Parathyroid adenoma (tissue), 2 donors: ENCODE measurements at regions not wholly inside any gene's neighbourhood (a gene's known extent, or its start where the extent isn't known, plus 50 kb on each side); places are given as distances from the start of the nearest gene placed in this dataset.

Experiments
- H2AFZ ChIP-seq: fragments of 300-600 bp; sonication (generic); one replicate; pipeline ENCODE4 v1.7.0; 2017; ENCODE audit warnings: antibody characterized with exemption, mild to moderate bottlenecking
- H3K27ac ChIP-seq: fragments of 300-600 bp; sonication (generic); one replicate; pipeline ENCODE4 v1.7.0; 2017
- H3K27me3 ChIP-seq: fragments of 300-600 bp; sonication (generic); one replicate; pipeline ENCODE4 v1.7.0; 2017; ENCODE audit warnings: low read length; ENCODE audit not compliant: control insufficient read depth, insufficient read depth
- H3K36me3 ChIP-seq: fragments of 300-600 bp; sonication (generic); one replicate; pipeline ENCODE4 v1.7.0; 2017; ENCODE audit warnings: low read length; ENCODE audit not compliant: control insufficient read depth, insufficient read depth
- H3K4me1 ChIP-seq: fragments of 300-600 bp; sonication (generic); one replicate; pipeline ENCODE4 v1.7.0; 2017; ENCODE audit warnings: control low read depth
- H3K4me2 ChIP-seq: fragments of 300-600 bp; sonication (generic); one replicate; pipeline ENCODE4 v1.7.0; 2017; ENCODE audit warnings: low read length
- H3K4me3 ChIP-seq: fragments of 300-600 bp; sonication (generic); one replicate; pipeline ENCODE4 v1.7.0; 2017; ENCODE audit warnings: low read depth, low read length
- H3K79me2 ChIP-seq: fragments of 300-600 bp; sonication (generic); one replicate; pipeline ENCODE4 v1.7.0; 2017; ENCODE audit warnings: control low read depth
- H3K9ac ChIP-seq: fragments of 300-600 bp; sonication (generic); one replicate; pipeline ENCODE4 v1.7.0; 2017; ENCODE audit warnings: mild to moderate bottlenecking
- H3K9me3 ChIP-seq: fragments of 300-600 bp; sonication (generic); one replicate; pipeline ENCODE4 v1.7.0; 2017; ENCODE audit warnings: low read length; ENCODE audit not compliant: control insufficient read depth
- CTCF ChIP-seq: fragments of 300-600 bp; sonication (generic); IDR thresholded peaks from one replicate; pipeline ENCODE4 v1.7.0; 2017; ENCODE audit warnings: antibody characterized with exemption, mild to moderate bottlenecking
- donor health status: primary hyperparathyroidism.

GRCh38 chr5:5986492-5987178 lies 391.7 kb downstream of the MED10 start:
- Histone ChIP-seq H3K9me3 (no peaks in the 10 kb centered on the region), H3K27ac (no peak overlapping the region), H3K9ac (no peak overlapping the region), H3K79me2 (no peaks in the 10 kb centered on the region), H3K4me3 (no peak overlapping the region), H3K36me3 (no peaks in the 10 kb centered on the region), H2AFZ (no peak overlapping the region), H3K4me2 (no peak overlapping the region), H3K4me1 (no peaks in the 10 kb centered on the region), H3K27me3 (no peaks in the 10 kb centered on the region)
- no peak for TF ChIP-seq CTCF

- no peaks in the 10 kb centered on the region for H3K36me3 ChIP-seq
Measured at GRCh38 chr5:5985332-5985731, 393.0 kb downstream of the MED10 start.

DNA sequence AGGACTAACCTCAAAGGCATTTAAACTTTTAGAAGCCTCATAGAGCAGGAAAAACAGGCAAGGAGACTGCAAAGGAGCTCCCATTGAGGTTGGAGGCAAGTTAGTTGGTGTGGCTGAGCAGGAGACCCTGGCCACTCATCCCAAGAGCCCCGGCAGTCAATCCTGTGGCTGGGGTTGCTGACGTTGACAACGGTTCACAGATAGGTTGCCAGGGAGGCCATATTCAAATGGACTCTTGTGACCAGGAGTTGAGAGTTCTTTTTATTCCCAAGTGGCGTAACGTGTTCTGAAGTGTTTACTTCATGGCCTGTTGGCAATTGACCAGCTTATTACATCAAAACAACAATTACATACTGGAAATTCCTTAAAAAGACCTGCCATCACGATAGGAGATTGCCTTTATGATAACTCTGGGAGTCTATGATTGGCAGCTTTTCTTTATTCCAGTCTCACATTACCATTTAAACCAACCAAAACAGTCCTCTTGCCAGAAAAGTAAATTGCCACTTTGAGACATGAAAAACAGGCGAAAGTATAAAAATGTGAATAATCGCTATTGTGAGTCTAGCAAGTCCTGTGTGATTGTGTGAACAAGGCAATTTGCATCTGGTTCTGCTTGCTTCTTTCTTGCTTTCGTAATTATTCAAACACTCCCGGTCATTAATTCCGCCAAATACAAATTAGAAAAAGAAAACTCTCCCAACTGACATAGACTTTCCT lies 394.9 kb downstream of the MED10 start:
- no peaks in the 10 kb centered on the region for H3K36me3 ChIP-seq
- no peak for TF ChIP-seq CTCF
- H3K79me2 ChIP-seq, result no peaks in the 10 kb centered on the region
- no peak overlapping the region for H3K4me2 ChIP-seq
- no peak overlapping the region for H2AFZ ChIP-seq
- peaks cover 8% of the 10 kb centered on the region for H3K4me1 ChIP-seq
- H3K27ac ChIP-seq, result no peak overlapping the region
- H3K9me3 ChIP-seq, result no peaks in the 10 kb centered on the region
- H3K9ac ChIP-seq, result no peak overlapping the region
- no peaks in the 10 kb centered on the region for H3K27me3 ChIP-seq
- H3K4me3 ChIP-seq, result no peak overlapping the region

More at GRCh38 chr5:5985332-5985731, 393.0 kb downstream of the MED10 start:
- Histone ChIP-seq H3K79me2 (no peaks in the 10 kb centered on the region), H3K27ac (no peak overlapping the region), H3K27me3 (no peaks in the 10 kb centered on the region), H3K4me2 (no peak overlapping the region), H2AFZ (no peak overlapping the region), H3K9ac (no peak overlapping the region), H3K9me3 (no peaks in the 10 kb centered on the region), H3K4me3 (no peak overlapping the region), H3K4me1 (peaks cover under 1% of the 10 kb centered on the region)
- TF ChIP-seq CTCF, result no peak

DNA sequence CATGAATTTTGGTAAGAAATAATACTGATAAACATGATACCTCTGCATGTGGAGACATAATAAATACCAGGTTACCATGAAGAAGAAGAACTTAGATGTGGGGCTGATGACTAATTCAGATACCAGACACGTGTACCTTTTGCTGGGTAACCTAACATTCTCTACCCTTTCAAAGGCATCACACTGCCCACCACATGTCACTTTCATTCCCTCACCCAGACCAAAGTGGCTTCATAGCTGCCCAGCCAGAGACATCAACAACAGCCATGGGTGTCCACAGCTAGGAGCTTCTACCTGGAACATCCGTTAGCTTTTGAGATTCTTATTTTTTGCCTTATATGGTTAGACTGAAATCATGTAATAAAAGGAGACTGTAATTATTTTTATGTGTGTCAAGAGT lies 396.8 kb downstream of the MED10 start:
- Histone ChIP-seq H3K4me1 (peaks cover 8% of the 10 kb centered on the region), H3K9me3 (no peaks in the 10 kb centered on the region), H3K4me3 (no peak overlapping the region), H3K4me2 (no peak overlapping the region), H3K9ac (no peak overlapping the region), H3K79me2 (no peaks in the 10 kb centered on the region), H3K36me3 (no peaks in the 10 kb centered on the region), H2AFZ (no peak overlapping the region), H3K27me3 (no peaks in the 10 kb centered on the region), H3K27ac (no peak overlapping the region)
- TF ChIP-seq CTCF, result no peak
